Colonic mucosa (tissue), 4 donors: ENCODE measurements at regions not wholly inside any gene's neighbourhood (a gene's known extent, or its start where the extent isn't known, plus 50 kb on each side); places are given as distances from the start of the nearest gene placed in this dataset.

Experiments
- DNase-seq: peaks from one replicate; pipeline ENCODE4 v3.0.0-alpha.2; 2020
- H3K27ac ChIP-seq: fragments of 200-600 bp; one replicate; pipeline ENCODE4 v1.8.0; 2021
- H3K27me3 ChIP-seq: fragments of 200-600 bp; one replicate; pipeline ENCODE4 v1.8.0; 2021
- H3K36me3 ChIP-seq: fragments of 200-600 bp; one replicate; pipeline ENCODE4 v1.8.0; 2021
- H3K4me1 ChIP-seq: fragments of 200-600 bp; one replicate; pipeline ENCODE4 v1.8.0; 2021; ENCODE audit warnings: mild to moderate bottlenecking
- H3K4me3 ChIP-seq: fragments of 200-600 bp; one replicate; pipeline ENCODE4 v1.8.0; 2021
- H3K9ac ChIP-seq, 2 donors: one replicate each; pipeline ENCODE4 v1.7.0; 2013; ENCODE audit warnings: control low read depth in 2 of 2, low read depth in 2 of 2, low read length in 2 of 2
- H3K9me3 ChIP-seq: fragments of 200-600 bp; one replicate; pipeline ENCODE4 v1.8.0; 2021
- CTCF ChIP-seq: fragments of 200-600 bp; IDR thresholded peaks from one replicate; pipeline ENCODE4 v1.8.0; 2022; ENCODE audit warnings: antibody characterized with exemption, mild to moderate bottlenecking
- intact Hi-C: fragments of 100-400 bp; cut with DNase I; formaldehyde crosslinking; loops from one replicate; pipeline ENCODE4 v1.14.1; 2022
- donor health status: healthy.
- donor health status: DM: no; HTN: no; CAD: no.
- donor health status: DM: no; HTN: no; CAD: no.

DNA sequence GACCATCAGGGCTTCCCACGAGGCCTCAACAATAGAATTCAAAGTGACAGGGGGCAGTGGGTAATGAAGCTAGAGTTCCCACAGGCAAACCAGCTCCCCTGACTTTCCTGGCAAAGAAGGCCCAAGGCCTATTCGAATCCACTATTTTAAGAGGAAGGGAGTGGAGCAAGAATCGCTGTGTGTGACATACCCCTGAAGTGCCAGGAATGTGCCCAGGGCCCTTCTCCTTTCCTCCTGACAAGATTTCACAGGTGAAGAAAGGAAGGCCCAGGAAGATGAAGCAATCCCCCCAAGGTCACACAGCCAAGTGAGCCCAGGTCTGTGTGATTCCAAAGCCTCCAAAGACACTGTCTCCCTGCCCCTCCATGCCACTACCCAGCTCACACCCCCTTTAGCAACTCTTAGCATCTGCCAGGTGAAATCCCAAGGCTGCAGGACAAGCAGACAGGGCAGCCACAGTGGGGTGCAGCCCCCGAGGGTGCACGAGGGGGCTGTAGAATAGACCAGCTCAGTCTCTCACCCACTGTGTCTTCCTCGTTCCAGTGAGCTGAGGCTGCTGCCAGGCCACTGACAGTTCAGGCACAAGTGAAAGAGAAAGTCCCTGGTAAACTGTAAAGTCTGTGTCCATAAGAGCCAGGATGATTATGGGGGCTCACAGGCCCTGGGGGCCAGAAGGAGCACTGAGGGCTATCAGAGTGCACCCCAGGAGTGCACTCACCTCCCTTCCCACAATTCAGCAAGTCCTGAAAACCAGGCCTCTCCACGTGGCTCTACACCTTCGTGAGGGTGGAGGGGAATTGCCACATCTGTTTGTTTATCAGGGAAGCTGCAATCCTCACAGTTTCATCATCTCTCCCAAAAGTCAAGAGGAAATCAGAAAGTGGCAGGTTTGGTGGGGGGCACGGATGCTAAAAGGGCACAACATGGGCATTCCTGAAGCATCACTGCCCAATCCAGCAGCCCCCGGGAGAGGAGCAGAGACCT lies 70.8 kb upstream of the ZMIZ1 start:
- H3K27me3 ChIP-seq, result no peaks in the 10 kb centered on the region
- H3K9me3 ChIP-seq, result no peaks in the 10 kb centered on the region
- no peak overlapping the region for H3K27ac ChIP-seq
- H3K4me1 ChIP-seq, result no peaks in the 10 kb centered on the region
- no peak for DNase-seq
- H3K9ac ChIP-seq, result no peak overlapping the region
- no peaks in the 10 kb centered on the region for H3K36me3 ChIP-seq
- TF ChIP-seq CTCF, result no peak
- H3K4me3 ChIP-seq, result no peak overlapping the region
- intact Hi-C loops, result no loop called here

- Histone ChIP-seq H3K9ac (no peak overlapping the region), H3K9me3 (no peaks in the 10 kb centered on the region), H3K27ac (no peak overlapping the region), H3K4me3 (no peak overlapping the region), H3K27me3 (no peaks in the 10 kb centered on the region), H3K4me1 (no peaks in the 10 kb centered on the region), H3K36me3 (no peaks in the 10 kb centered on the region)
- no peak for TF ChIP-seq CTCF
- no peak for DNase-seq
- intact Hi-C loops, result no loop called here
These were observed 67.5 kb upstream of the ZMIZ1 start for GRCh38 chr10:79001082-79001885.

GRCh38 chr10:79002336-79002735 lies 66.4 kb upstream of the ZMIZ1 start:
- TF ChIP-seq CTCF, result no peak
- Histone ChIP-seq H3K9ac (no peak overlapping the region), H3K36me3 (no peaks in the 10 kb centered on the region), H3K4me1 (no peaks in the 10 kb centered on the region), H3K27me3 (no peaks in the 10 kb centered on the region), H3K4me3 (no peak overlapping the region), H3K9me3 (no peaks in the 10 kb centered on the region), H3K27ac (no peak overlapping the region)
- no peak for DNase-seq
- intact Hi-C loops, result no loop called here

- H3K9me3 ChIP-seq, result no peaks in the 10 kb centered on the region
- H3K36me3 ChIP-seq, result no peaks in the 10 kb centered on the region
- intact Hi-C loops, result no loop called here
- H3K27me3 ChIP-seq, result no peaks in the 10 kb centered on the region
- no peak overlapping the region for H3K27ac ChIP-seq
- no peaks in the 10 kb centered on the region for H3K4me1 ChIP-seq
- H3K9ac ChIP-seq, result no peak overlapping the region
- DNase-seq, result no peak
- TF ChIP-seq CTCF, result no peak
- H3K4me3 ChIP-seq, result no peak overlapping the region
These were observed 65.3 kb upstream of the ZMIZ1 start for GRCh38 chr10:79003183-79004100.

DNA sequence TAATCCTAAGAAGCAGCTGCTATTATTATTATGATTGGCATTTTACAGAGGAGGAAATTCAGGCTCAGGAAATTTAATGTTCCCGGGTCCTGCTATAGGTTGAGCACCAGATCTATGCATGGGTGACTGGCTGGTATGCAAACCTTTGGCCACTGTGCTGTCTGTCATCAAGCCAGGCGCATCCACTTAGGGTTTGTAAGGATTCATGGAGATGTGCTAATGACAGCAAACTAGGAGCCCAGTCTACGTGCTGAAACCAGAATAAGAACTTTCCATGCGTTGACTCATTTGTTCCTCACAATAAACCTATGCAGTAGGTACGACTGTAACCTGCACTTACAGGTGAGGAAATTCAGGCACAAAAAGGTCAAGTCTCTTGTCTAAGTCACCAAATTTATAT lies 64.5 kb upstream of the ZMIZ1 start:
- H3K9me3 ChIP-seq, result no peaks in the 10 kb centered on the region
- DNase-seq, result no peak
- H3K27ac ChIP-seq, result no peak overlapping the region
- TF ChIP-seq CTCF, result no peak
- no peak overlapping the region for H3K9ac ChIP-seq
- no peaks in the 10 kb centered on the region for H3K36me3 ChIP-seq
- intact Hi-C loops, result no loop called here
- no peaks in the 10 kb centered on the region for H3K4me1 ChIP-seq
- H3K27me3 ChIP-seq, result no peaks in the 10 kb centered on the region
- no peak overlapping the region for H3K4me3 ChIP-seq
